RWPE1 (cell line): ENCODE measurements at regions not wholly inside any gene's neighbourhood (a gene's known extent, or its start where the extent isn't known, plus 50 kb on each side); places are given as distances from the start of the nearest gene placed in this dataset.
"Not testable (repeated sequence)": the region's sequence is repeated elsewhere in the genome, so short reads cannot be mapped to it uniquely, and the experiment has no call there.

Source experiments
- CTCF ChIA-PET: fragments of 350-600 bp; sonication (Branson Sonifier 250); formaldehyde crosslinking; extraction: SDS; loops from one replicate; lab custom pipeline; 2021; lab: Yijun Ruan, JAX
- POLR2A ChIA-PET: fragments of 400-600 bp; formaldehyde crosslinking; extraction: SDS; loops from one replicate; lab custom pipeline; 2020; ENCODE audit warnings: antibody characterized with exemption; ENCODE audit not compliant: low non-redundant PET; lab: Yijun Ruan, JAX
- DNase-seq: peaks from one replicate; pipeline ENCODE4 v3.0.0; 2012; ENCODE audit warnings: low spot score
- H3K27ac ChIP-seq: fragments of 450-650 bp; 2 replicates; pipeline ENCODE4 v1.5.1; 2017
- CTCF ChIP-seq: fragments of 450-650 bp; conservative IDR thresholded peaks from 2 replicates; pipeline ENCODE4 v1.5.1; 2017; ENCODE audit warnings: low read depth, mild to moderate bottlenecking

DNA sequence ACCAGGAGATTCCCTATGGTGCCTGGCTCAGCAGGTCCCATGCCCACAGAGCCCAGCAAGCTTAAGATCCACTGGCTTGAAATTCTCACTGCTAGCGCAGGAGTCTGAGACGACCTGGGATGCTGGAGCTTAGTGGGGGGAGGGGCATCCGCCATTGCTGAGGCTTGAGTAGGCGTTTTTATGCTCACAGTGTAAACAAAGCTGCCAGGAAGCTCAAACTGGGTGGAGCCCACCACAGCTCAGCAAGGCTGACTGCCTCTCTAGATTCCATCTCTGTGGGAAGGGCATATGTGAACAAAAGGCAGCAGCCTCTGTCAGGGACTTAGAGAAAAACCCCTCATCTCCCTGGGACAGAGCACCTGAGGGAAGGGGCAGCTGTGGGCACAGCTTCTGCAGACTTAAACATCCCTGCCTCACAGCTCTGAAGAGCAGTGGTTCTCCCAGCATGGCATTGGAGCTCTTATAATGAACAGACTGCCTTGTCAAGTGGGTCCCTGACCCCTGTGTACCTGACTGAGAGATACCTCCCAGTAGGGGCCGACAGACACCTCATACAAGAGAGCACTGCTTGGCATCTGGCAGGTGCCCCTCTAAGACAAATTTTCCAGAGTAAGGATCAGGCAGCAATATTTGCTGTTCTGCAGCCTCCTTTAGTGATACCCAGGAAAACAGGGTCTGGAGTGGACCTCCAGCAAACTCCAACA lies 231.5 kb upstream of the SETMAR start:
- DNase-seq: no peak
- CTCF ChIA-PET: no interaction called here
- POLR2A ChIA-PET: no interaction called here
- no peak overlapping the region for H3K27ac ChIP-seq
- no peak for TF ChIP-seq CTCF

DNA sequence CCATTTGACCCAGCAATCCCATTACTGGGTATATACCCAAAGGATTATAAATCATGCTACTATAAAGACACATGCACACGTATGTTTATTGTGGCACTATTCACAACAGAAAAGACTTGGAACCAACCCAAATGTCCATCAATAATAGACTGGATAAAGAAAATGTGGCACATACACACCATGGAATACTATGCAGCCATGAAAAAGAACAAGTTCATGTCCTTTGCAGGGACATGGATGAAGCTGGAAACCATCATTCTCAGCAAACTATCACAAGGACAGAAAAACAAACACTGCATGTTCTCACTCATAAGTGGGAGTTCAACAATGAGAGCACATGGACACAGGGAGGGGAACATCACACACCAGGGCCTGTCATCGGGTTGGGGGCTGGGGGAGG lies 225.9 kb upstream of the SETMAR start:
- POLR2A ChIA-PET, DNase-seq, CTCF ChIA-PET, H3K27ac ChIP-seq: not testable (repeated sequence)

- ChIA-PET POLR2A (no interaction called here), CTCF (no interaction called here)
- TF ChIP-seq CTCF: no peak
- DNase-seq: no peak
- no peak overlapping the region for H3K27ac ChIP-seq
Observed at GRCh38 chr3:4077950-4078349, 225.2 kb upstream of the SETMAR start.

DNA sequence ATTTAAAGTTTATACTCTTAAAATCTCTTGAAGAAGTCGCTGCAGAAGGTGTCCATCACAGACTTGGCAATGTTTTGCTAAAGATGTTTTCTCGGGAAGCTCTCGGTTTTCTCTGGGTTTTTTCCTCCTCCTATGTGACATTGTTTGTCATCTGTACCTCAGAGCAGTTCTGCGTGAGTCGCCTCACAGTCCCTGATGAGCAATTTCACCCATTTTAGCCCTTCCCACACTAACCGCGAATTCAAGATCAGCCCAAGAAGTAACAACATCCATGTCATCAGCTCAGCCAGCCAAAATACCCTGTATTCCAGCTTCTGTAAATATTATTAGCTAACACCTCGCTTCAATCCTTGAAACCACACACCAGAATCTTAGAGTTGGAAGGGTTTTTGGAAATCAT lies 224.3 kb upstream of the SETMAR start:
- POLR2A ChIA-PET: no interaction called here
- CTCF ChIA-PET: interaction anchor here (0.7 kb wide), 1 partner anchor 132 kb away, joined by 4 read pairs; no protein-coding TSS in a partner anchor
- TF ChIP-seq CTCF: no peak
- H3K27ac ChIP-seq: no peak overlapping the region
- DNase-seq: no peak

DNA sequence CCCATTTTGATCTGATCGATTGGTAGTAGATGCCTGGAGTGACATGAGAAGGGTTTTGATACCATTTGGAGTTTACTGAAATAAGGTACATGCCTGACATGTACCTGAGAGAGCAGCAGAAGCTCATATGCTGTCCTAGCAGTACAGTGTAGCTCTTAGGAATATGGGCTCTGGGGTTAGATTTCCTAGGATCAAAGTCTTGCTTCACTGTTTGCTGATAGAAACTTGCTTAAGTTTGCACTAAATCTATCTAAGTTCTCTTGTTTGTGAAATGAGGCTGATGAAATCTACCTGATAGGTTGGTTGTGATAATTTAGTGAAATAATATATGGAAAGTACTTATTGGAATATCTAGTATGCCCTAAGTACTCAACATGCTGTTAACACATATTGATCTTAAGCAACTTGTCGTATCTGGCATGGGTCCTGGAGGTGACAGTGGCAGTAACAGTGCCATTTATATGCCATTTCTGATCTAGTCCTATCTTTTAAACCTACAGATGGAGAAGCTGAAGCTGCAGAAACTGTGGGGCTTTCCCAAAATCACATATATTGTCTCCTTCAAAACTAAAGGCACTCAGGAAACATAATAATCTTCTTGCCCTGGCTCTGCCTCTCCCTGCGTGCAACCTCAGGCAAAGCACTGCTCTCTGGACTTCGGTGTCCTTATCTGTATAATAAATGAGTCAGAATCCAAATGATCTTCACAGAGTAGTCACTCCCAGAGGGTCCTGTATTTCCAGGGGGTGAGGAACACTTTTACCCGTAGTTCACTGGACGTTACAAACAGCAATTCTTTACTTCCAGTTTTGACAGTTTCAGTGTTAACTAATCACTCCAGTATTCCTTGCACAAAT lies 223.6 kb upstream of the SETMAR start:
- CTCF ChIA-PET: interaction anchor here (0.7 to 0.8 kb wide), 2 partner anchors 131 to 582 kb away, joined by 4 read pairs; no protein-coding TSS in a partner anchor
- H3K27ac ChIP-seq: no peak overlapping the region
- no peak for TF ChIP-seq CTCF
- DNase-seq: no peak
- POLR2A ChIA-PET: no interaction called here

GRCh38 chr3:4083225-4084015 lies 219.7 kb upstream of the SETMAR start:
- ChIA-PET CTCF (interaction anchor here (0.6 kb wide), 2 partner anchors 24 to 30 kb away, joined by 3 to 4 read pairs; no protein-coding TSS in a partner anchor), POLR2A (interaction anchor here (0.6 kb wide), 1 partner anchor 1540 kb away, joined by 6 read pairs; no protein-coding TSS in a partner anchor)
- DNase-seq: no peak
- TF ChIP-seq CTCF: no peak
- no peak overlapping the region for H3K27ac ChIP-seq
